Activated naive CD8-positive, alpha-beta T cell treated with anti-CD3 and anti-CD28 coated beads, Interleukin-2, amount 50 U/mL, for 24 hours (primary cell): ENCODE measurements at regions not wholly inside any gene's neighbourhood (a gene's known extent, or its start where the extent isn't known, plus 50 kb on each side); places are given as distances from the start of the nearest gene placed in this dataset.

Experiments
- ATAC-seq: fragments of 150-1000 bp; cut with Tn5 transposase; one replicate; pipeline ENCODE4 v1.10.0; 2021
- DNase-seq: peaks from one replicate; pipeline ENCODE4 v3.0.0; 2021
- H3K27ac Mint-ChIP-seq: one replicate; pipeline ENCODE4 v1.8.0; 2021; ENCODE audit warnings: mild to moderate bottlenecking, mixed read lengths
- H3K27me3 Mint-ChIP-seq: one replicate; pipeline ENCODE4 v1.8.0; 2021; ENCODE audit warnings: mixed read lengths
- H3K36me3 Mint-ChIP-seq: one replicate; pipeline ENCODE4 v1.8.0; 2021; ENCODE audit warnings: low read depth, mixed read lengths
- H3K4me1 Mint-ChIP-seq: one replicate; pipeline ENCODE4 v1.8.0; 2021; ENCODE audit warnings: mixed read lengths
- H3K4me3 Mint-ChIP-seq: one replicate; pipeline ENCODE4 v1.8.0; 2021; ENCODE audit warnings: mild to moderate bottlenecking, moderate library complexity, mixed read lengths
- H3K9me3 Mint-ChIP-seq: one replicate; pipeline ENCODE4 v1.8.0; 2021; ENCODE audit warnings: mixed read lengths

GRCh38 chr9:95740217-95741004 lies 135.1 kb upstream of the ERCC6L2 start:
- no peak overlapping the region for H3K27ac Mint-ChIP-seq
- H3K36me3 Mint-ChIP-seq, result no peaks in the 10 kb centered on the region

GRCh38 chr9:95738438-95738837 lies 137.1 kb upstream of the ERCC6L2 start:
- Mint-ChIP-seq H3K4me3 (no peak overlapping the region), H3K36me3 (no peaks in the 10 kb centered on the region), H3K27me3 (peaks cover 4% of the 10 kb centered on the region), H3K9me3 (no peaks in the 10 kb centered on the region), H3K27ac (no peak overlapping the region), H3K4me1 (peaks cover 28% of the 10 kb centered on the region)
- ATAC-seq, result no peak
- no peak for DNase-seq

More at GRCh38 chr9:95740217-95741004, 135.1 kb upstream of the ERCC6L2 start:
- H3K4me3 Mint-ChIP-seq, result no peak overlapping the region
- DNase-seq, result no peak
- no peak for ATAC-seq
- peaks cover 8% of the 10 kb centered on the region for H3K4me1 Mint-ChIP-seq
- H3K27me3 Mint-ChIP-seq, result peaks cover 4% of the 10 kb centered on the region
- no peaks in the 10 kb centered on the region for H3K9me3 Mint-ChIP-seq

- Mint-ChIP-seq H3K27ac (no peak overlapping the region), H3K4me3 (no peak overlapping the region), H3K36me3 (no peaks in the 10 kb centered on the region), H3K4me1 (peaks cover 42% of the 10 kb centered on the region), H3K9me3 (no peaks in the 10 kb centered on the region), H3K27me3 (peaks cover 2% of the 10 kb centered on the region)
- ATAC-seq, result no peak
- no peak for DNase-seq
Observed at GRCh38 chr9:95736891-95737522, 138.5 kb upstream of the ERCC6L2 start.

- Mint-ChIP-seq H3K4me1 (peaks cover 44% of the 10 kb centered on the region), H3K9me3 (peaks cover under 1% of the 10 kb centered on the region), H3K27me3 (peaks cover 4% of the 10 kb centered on the region), H3K4me3 (no peak overlapping the region), H3K27ac (no peak overlapping the region), H3K36me3 (no peaks in the 10 kb centered on the region)
- DNase-seq (no peak), ATAC-seq (no peak)
Observed at GRCh38 chr9:95736370-95736769, 139.1 kb upstream of the ERCC6L2 start.

- no peak overlapping the region for H3K4me3 Mint-ChIP-seq
- ATAC-seq, result no peak
- no peak for DNase-seq
- H3K36me3 Mint-ChIP-seq, result no peaks in the 10 kb centered on the region
- peaks cover 8% of the 10 kb centered on the region for H3K27me3 Mint-ChIP-seq
- no peak overlapping the region for H3K27ac Mint-ChIP-seq
- peaks cover 41% of the 10 kb centered on the region for H3K4me1 Mint-ChIP-seq
- H3K9me3 Mint-ChIP-seq, result peaks cover 4% of the 10 kb centered on the region
Observed at GRCh38 chr9:95735701-95736100, 139.8 kb upstream of the ERCC6L2 start.

GRCh38 chr9:95733741-95734666 lies 141.5 kb upstream of the ERCC6L2 start:
- Mint-ChIP-seq H3K27ac (no peak overlapping the region), H3K9me3 (peaks cover 8% of the 10 kb centered on the region), H3K4me1 (peaks cover 39% of the 10 kb centered on the region), H3K4me3 (no peak overlapping the region), H3K36me3 (no peaks in the 10 kb centered on the region), H3K27me3 (peaks cover 6% of the 10 kb centered on the region)
- ATAC-seq (no peak), DNase-seq (no peak)

- H3K36me3 Mint-ChIP-seq, result no peaks in the 10 kb centered on the region
- peaks cover 8% of the 10 kb centered on the region for H3K9me3 Mint-ChIP-seq
Observed at GRCh38 chr9:95732802-95733688, 142.4 kb upstream of the ERCC6L2 start.

GRCh38 chr9:95731876-95732275 lies 143.6 kb upstream of the ERCC6L2 start:
- H3K36me3 Mint-ChIP-seq, result no peaks in the 10 kb centered on the region
- ATAC-seq (no peak), DNase-seq (no peak)
- no peak overlapping the region for H3K4me3 Mint-ChIP-seq
- H3K27me3 Mint-ChIP-seq, result peaks cover 6% of the 10 kb centered on the region
- peaks cover 44% of the 10 kb centered on the region for H3K4me1 Mint-ChIP-seq
- peaks cover 8% of the 10 kb centered on the region for H3K9me3 Mint-ChIP-seq
- no peak overlapping the region for H3K27ac Mint-ChIP-seq

More at GRCh38 chr9:95732802-95733688, 142.4 kb upstream of the ERCC6L2 start:
- ATAC-seq (peak; percentile 56), DNase-seq (no peak)
- no peak overlapping the region for H3K4me3 Mint-ChIP-seq
- H3K27ac Mint-ChIP-seq, result no peak overlapping the region
- peaks cover 39% of the 10 kb centered on the region for H3K4me1 Mint-ChIP-seq
- H3K27me3 Mint-ChIP-seq, result peaks cover 6% of the 10 kb centered on the region

GRCh38 chr9:95729669-95730368 lies 145.7 kb upstream of the ERCC6L2 start:
- no peak for DNase-seq
- peaks cover 7% of the 10 kb centered on the region for H3K36me3 Mint-ChIP-seq

GRCh38 chr9:95729046-95729445 lies 146.4 kb upstream of the ERCC6L2 start:
- no peak overlapping the region for H3K4me3 Mint-ChIP-seq
- H3K27me3 Mint-ChIP-seq, result peaks cover 6% of the 10 kb centered on the region
- no peak for DNase-seq
- H3K36me3 Mint-ChIP-seq, result peaks cover 7% of the 10 kb centered on the region
- H3K27ac Mint-ChIP-seq, result no peak overlapping the region
- ATAC-seq, result no peak
- H3K4me1 Mint-ChIP-seq, result peaks cover 55% of the 10 kb centered on the region
- peaks cover 21% of the 10 kb centered on the region for H3K9me3 Mint-ChIP-seq

More at GRCh38 chr9:95729669-95730368, 145.7 kb upstream of the ERCC6L2 start:
- no peak for ATAC-seq
- Mint-ChIP-seq H3K27me3 (peaks cover 6% of the 10 kb centered on the region), H3K4me3 (no peak overlapping the region), H3K9me3 (peaks cover 18% of the 10 kb centered on the region), H3K27ac (no peak overlapping the region), H3K4me1 (peaks cover 55% of the 10 kb centered on the region)

GRCh38 chr9:95727947-95728520 lies 147.5 kb upstream of the ERCC6L2 start:
- no peak overlapping the region for H3K27ac Mint-ChIP-seq
- H3K36me3 Mint-ChIP-seq, result peaks cover 9% of the 10 kb centered on the region
- H3K4me3 Mint-ChIP-seq, result no peak overlapping the region
- no peak for ATAC-seq
- peaks cover 54% of the 10 kb centered on the region for H3K4me1 Mint-ChIP-seq
- DNase-seq, result no peak
- peaks cover 6% of the 10 kb centered on the region for H3K27me3 Mint-ChIP-seq
- H3K9me3 Mint-ChIP-seq, result peaks cover 22% of the 10 kb centered on the region

- peaks cover 12% of the 10 kb centered on the region for H3K36me3 Mint-ChIP-seq
- peaks cover 9% of the 10 kb centered on the region for H3K27me3 Mint-ChIP-seq
- H3K4me3 Mint-ChIP-seq, result no peak overlapping the region
- no peak for DNase-seq
- H3K4me1 Mint-ChIP-seq, result peaks cover 54% of the 10 kb centered on the region
- peaks cover 27% of the 10 kb centered on the region for H3K9me3 Mint-ChIP-seq
- no peak for ATAC-seq
- no peak overlapping the region for H3K27ac Mint-ChIP-seq
Observed at GRCh38 chr9:95726756-95727155, 148.7 kb upstream of the ERCC6L2 start.

GRCh38 chr9:95725045-95725444 lies 150.4 kb upstream of the ERCC6L2 start:
- Mint-ChIP-seq H3K27ac (peak overlapping the region; percentile 98), H3K27me3 (peaks cover 4% of the 10 kb centered on the region), H3K4me3 (peak overlapping the region; percentile 68), H3K4me1 (peaks cover 55% of the 10 kb centered on the region), H3K9me3 (peaks cover 23% of the 10 kb centered on the region), H3K36me3 (peaks cover 12% of the 10 kb centered on the region)
- DNase-seq (peak; percentile 40), ATAC-seq (peak; percentile 53)
